ENCODE measurements at regions not wholly inside any gene's neighbourhood (a gene's known extent, or its start where the extent isn't known, plus 50 kb on each side); places are given as distances from the start of the nearest gene placed in this dataset.

GRCh38 chr1:67955591-67955990, 94.8 kb downstream of the DIRAS3 start:
- intact Hi-C loops (cut with micrococcal nuclease; ENCODE audit: unreplicated experiment) (no loop called here), in situ Hi-C loops (cut with MboI) (no loop called here)
- CTCF ChIA-PET: no interaction called here
- Histone ChIP-seq H3K27me3 (replicated peaks in 1 of 2; ENCODE audit: control insufficient read depth in 2 of 2, insufficient read depth in 2 of 2, low read length in 1 of 2) (no peaks in the 10 kb centered on the region), H3K9ac (ENCODE audit: control insufficient read depth, insufficient read depth, low read length) (no peak overlapping the region), H3K4me3 (no peak overlapping the region), H3K36me3 (ENCODE audit: control insufficient read depth in 2 of 2, insufficient read depth in 2 of 2, low read length in 1 of 2) (no peaks in the 10 kb centered on the region), H3K9me3 (replicated peaks; ENCODE audit: control insufficient read depth, insufficient read depth, low read length) (no peaks in the 10 kb centered on the region), H3K79me2 (ENCODE audit: control insufficient read depth, insufficient read depth, low read length) (no peaks in the 10 kb centered on the region), H4K20me1 (ENCODE audit: control insufficient read depth, insufficient read depth) (no peaks in the 10 kb centered on the region), H2AFZ (ENCODE audit: control insufficient read depth, low read depth, low read length) (no peak overlapping the region), H3K27ac (ENCODE audit: control insufficient read depth, insufficient read depth) (no peak overlapping the region), H3K4me1 (ENCODE audit: control insufficient read depth, insufficient read depth, low read length) (no peaks in the 10 kb centered on the region), H3K4me2 (ENCODE audit: control insufficient read depth, insufficient read depth) (no peak overlapping the region)
- RAD21 ChIA-PET (ENCODE audit: unreplicated experiment): no interaction called here
- no peak for TF ChIP-seq CEBPZ (IDR thresholded peaks at IDR 0.05; ENCODE audit: low read depth, low read length)
- TF ChIP-seq ZNF217 (IDR thresholded peaks at IDR 0.05): no peak
- TF ChIP-seq CBFB (IDR thresholded peaks at IDR 0.05; ENCODE audit: low read depth): no peak
- TF ChIP-seq CREB1 (IDR thresholded peaks at IDR 0.05; ENCODE audit: low read depth): no peak
- TF ChIP-seq, protein P1, sequence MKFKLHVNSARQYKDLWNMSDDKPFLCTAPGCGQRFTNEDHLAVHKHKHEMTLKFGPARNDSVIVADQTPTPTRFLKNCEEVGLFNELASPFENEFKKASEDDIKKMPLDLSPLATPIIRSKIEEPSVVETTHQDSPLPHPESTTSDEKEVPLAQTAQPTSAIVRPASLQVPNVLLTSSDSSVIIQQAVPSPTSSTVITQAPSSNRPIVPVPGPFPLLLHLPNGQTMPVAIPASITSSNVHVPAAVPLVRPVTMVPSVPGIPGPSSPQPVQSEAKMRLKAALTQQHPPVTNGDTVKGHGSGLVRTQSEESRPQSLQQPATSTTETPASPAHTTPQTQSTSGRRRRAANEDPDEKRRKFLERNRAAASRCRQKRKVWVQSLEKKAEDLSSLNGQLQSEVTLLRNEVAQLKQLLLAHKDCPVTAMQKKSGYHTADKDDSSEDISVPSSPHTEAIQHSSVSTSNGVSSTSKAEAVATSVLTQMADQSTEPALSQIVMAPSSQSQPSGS (IDR thresholded peaks at IDR 0.05; ENCODE audit: low read length): no peak
- no peak for TF ChIP-seq EP300 (IDR thresholded peaks at IDR 0.05; ENCODE audit: borderline replicate concordance in 1 of 2, control insufficient read depth in 1 of 2, low read depth in 2 of 2, low read length in 2 of 2)
- no peak for TF ChIP-seq ATF7 (IDR thresholded peaks at IDR 0.05; ENCODE audit: low read depth)
- DNase-seq (ENCODE audit: low read depth, low spot score) (no peak), ATAC-seq (no peak), FAIRE-seq (no peak)
- WGBS (ENCODE audit: insufficient coverage, insufficient replicate concordance, low lambda C conversion rate, missing lambda C conversion rate): 2% methylated on average over 2 of the region's 2 CpGs
- POLR2A ChIA-PET: interaction anchor here (0.6 kb wide), 1 partner anchor 33 kb away, joined by 7 read pairs; no protein-coding TSS in a partner anchor
- no TSS peak for BruUV-seq (replicated peaks)
- SMC1A ChIA-PET (ENCODE audit: uncharacterized antibody, unreplicated experiment): no interaction called here
